ENCODE measurements at regions not wholly inside any gene's neighbourhood (a gene's known extent, or its start where the extent isn't known, plus 50 kb on each side); places are given as distances from the start of the nearest gene placed in this dataset.

GRCh38 chr2:129894616-129895015 is 84.8 kb upstream of the RAB6C start:
- no peaks in the 10 kb centered on the region for H3K36me3 ChIP-seq (replicated peaks)
- DNase-seq = no peak
- in situ Hi-C loops (cut with HindIII; ENCODE audit: low pct_ligation_motif_present, low sequenced_read_pairs) = no loop called here
- H3K27ac ChIP-seq = no peak overlapping the region
- no peak overlapping the region for H3K4me3 ChIP-seq (ENCODE audit: low read depth, low read length)
- no peaks in the 10 kb centered on the region for H3K27me3 ChIP-seq (replicated peaks)
- no peak for TF ChIP-seq CTCF (IDR thresholded peaks at IDR 0.05; ENCODE audit: low read depth, low read length, missing control alignments)

GRCh38 chr2:129895061-129895460 is 84.4 kb upstream of the RAB6C start:
- TF ChIP-seq CTCF (IDR thresholded peaks at IDR 0.05; ENCODE audit: low read depth, low read length, missing control alignments) = no peak
- H3K4me3 ChIP-seq (ENCODE audit: low read depth, low read length) = no peak overlapping the region
- no peak overlapping the region for H3K27ac ChIP-seq
- in situ Hi-C loops (cut with HindIII; ENCODE audit: low pct_ligation_motif_present, low sequenced_read_pairs) = no loop called here
- H3K27me3 ChIP-seq (replicated peaks) = no peaks in the 10 kb centered on the region
- H3K36me3 ChIP-seq (replicated peaks) = no peaks in the 10 kb centered on the region
- no peak for DNase-seq

GRCh38 chr2:129895526-129896082 is 83.9 kb upstream of the RAB6C start:
- in situ Hi-C loops (cut with HindIII; ENCODE audit: low pct_ligation_motif_present, low sequenced_read_pairs) = no loop called here

GRCh38 chr2:129896226-129897100 is 83.0 kb upstream of the RAB6C start:
- H3K36me3 ChIP-seq (replicated peaks) = no peaks in the 10 kb centered on the region
- no peak for DNase-seq
- in situ Hi-C loops (cut with HindIII; ENCODE audit: low pct_ligation_motif_present, low sequenced_read_pairs) = no loop called here

More at GRCh38 chr2:129895526-129896082, 83.9 kb upstream of the RAB6C start:
- H3K36me3 ChIP-seq (replicated peaks) = no peaks in the 10 kb centered on the region
- no peak overlapping the region for H3K27ac ChIP-seq
- H3K27me3 ChIP-seq (replicated peaks) = no peaks in the 10 kb centered on the region
- TF ChIP-seq CTCF (IDR thresholded peaks at IDR 0.05; ENCODE audit: low read depth, low read length, missing control alignments) = no peak
- no peak overlapping the region for H3K4me3 ChIP-seq (ENCODE audit: low read depth, low read length)
- DNase-seq = no peak

GRCh38 chr2:129901754-129902415 is 77.6 kb upstream of the RAB6C start:
- H3K4me3 ChIP-seq (ENCODE audit: low read depth, low read length) = no peak overlapping the region
- H3K36me3 ChIP-seq (replicated peaks) = no peaks in the 10 kb centered on the region
- no peak for TF ChIP-seq CTCF (IDR thresholded peaks at IDR 0.05; ENCODE audit: low read depth, low read length, missing control alignments)
- no peaks in the 10 kb centered on the region for H3K27me3 ChIP-seq (replicated peaks)
- no peak for DNase-seq
- H3K27ac ChIP-seq = no peak overlapping the region
- in situ Hi-C loops (cut with HindIII; ENCODE audit: low pct_ligation_motif_present, low sequenced_read_pairs) = no loop called here

More at GRCh38 chr2:129896226-129897100, 83.0 kb upstream of the RAB6C start:
- TF ChIP-seq CTCF (IDR thresholded peaks at IDR 0.05; ENCODE audit: low read depth, low read length, missing control alignments) = no peak
- Histone ChIP-seq H3K4me3 (ENCODE audit: low read depth, low read length) (no peak overlapping the region), H3K27me3 (replicated peaks) (no peaks in the 10 kb centered on the region), H3K27ac (no peak overlapping the region)

All from brain microvascular endothelial cell (primary cell).